GM23338 (cell line): ENCODE measurements at regions not wholly inside any gene's neighbourhood (a gene's known extent, or its start where the extent isn't known, plus 50 kb on each side); places are given as distances from the start of the nearest gene placed in this dataset.
"Not testable (repeated sequence)": the region's sequence is repeated elsewhere in the genome, so short reads cannot be mapped to it uniquely, and the experiment has no call there.

Experiments used
- CREB1 ChIP-seq: fragments of 250-450 bp; sonication (Bioruptor Pico); IDR thresholded peaks from 2 replicates; pipeline ENCODE4 v1.5.0; 2020; ENCODE audit warnings: low read depth, mild to moderate bottlenecking, moderate library complexity
- CTCF ChIP-seq, 2 experiments: fragments of 200-600 bp in 1 of 2; sonication (generic) in 1 of 2; conservative IDR thresholded peaks; 2 replicates each; pipeline versions ENCODE4 v1.5.1 to v1.6.1; 2016 to 2017; ENCODE audit warnings: antibody characterized with exemption in 2 of 2, low read depth in 2 of 2, mild to moderate bottlenecking in 2 of 2, moderate library complexity in 1 of 2
- ETS1 ChIP-seq: IDR thresholded peaks from 2 replicates; pipeline ENCODE4 v1.6.1; 2016; ENCODE audit warnings: antibody characterized with exemption
- EZH2 ChIP-seq: fragments of 200-600 bp; sonication (generic); IDR thresholded peaks from one replicate; pipeline ENCODE4 v1.8.0; 2017; ENCODE audit warnings: antibody characterized with exemption, mild to moderate bottlenecking, low read depth; ENCODE audit not compliant: unreplicated experiment
- EZH2phosphoT487 ChIP-seq: fragments of 200-600 bp; sonication (generic); IDR thresholded peaks from one replicate; pipeline ENCODE4 v1.8.1; 2018; ENCODE audit warnings: antibody characterized with exemption; ENCODE audit not compliant: unreplicated experiment
- JUNB ChIP-seq: IDR thresholded peaks from one replicate; pipeline ENCODE4 v1.6.1; 2016; ENCODE audit warnings: antibody characterized with exemption; ENCODE audit not compliant: unreplicated experiment
- NANOG ChIP-seq: IDR thresholded peaks from 2 replicates; pipeline ENCODE4 v1.6.1; 2016; ENCODE audit warnings: antibody characterized with exemption, borderline replicate concordance
- POLR2AphosphoS5 ChIP-seq: IDR thresholded peaks from 2 replicates; pipeline ENCODE4 v1.6.1; 2016; ENCODE audit warnings: antibody characterized with exemption, low read depth
- REST ChIP-seq: IDR thresholded peaks from one replicate; pipeline ENCODE4 v1.6.1; 2018; ENCODE audit warnings: antibody characterized with exemption; ENCODE audit not compliant: unreplicated experiment
- STAT1 ChIP-seq: IDR thresholded peaks from one replicate; pipeline ENCODE4 v1.6.1; 2016; ENCODE audit warnings: antibody characterized with exemption; ENCODE audit not compliant: unreplicated experiment
- ZNF114 ChIP-seq: fragments of 250-450 bp; sonication (Bioruptor Pico); IDR thresholded peaks from 2 replicates; pipeline ENCODE4 v1.5.0; 2020; ENCODE audit warnings: mild to moderate bottlenecking, moderate library complexity
- ZNF331 ChIP-seq: fragments of 250-450 bp; sonication (Bioruptor Pico); IDR thresholded peaks from 2 replicates; pipeline ENCODE4 v1.5.0; 2020; ENCODE audit warnings: low read depth, mild to moderate bottlenecking, moderate library complexity
- ZNF462 ChIP-seq: fragments of 250-450 bp; sonication (Bioruptor Pico); IDR thresholded peaks from 2 replicates; pipeline ENCODE4 v1.5.0; 2020; ENCODE audit warnings: mild to moderate bottlenecking, moderate library complexity

- not testable (repeated sequence) for TF ChIP-seq CTCF (conservative IDR thresholded peaks at IDR 0.05; ENCODE audit: low read depth in 2 of 2); CREB1 (CRISPR knock-in tag); POLR2AphosphoS5; EZH2phosphoT487; EZH2; JUNB; ETS1; REST; ZNF114 (CRISPR knock-in tag); ZNF331; ZNF462; NANOG; STAT1
Measured at GRCh38 chr5:25536461-25536860, 891.7 kb upstream of the CDH10 start.
